ENCODE measurements at regions not wholly inside any gene's neighbourhood (a gene's known extent, or its start where the extent isn't known, plus 50 kb on each side); places are given as distances from the start of the nearest gene placed in this dataset.

GRCh38 chr5:43837996-43838395 lies 235.0 kb downstream of the NNT start:
- no peak overlapping the region for H3K9ac ChIP-seq (ENCODE audit: insufficient read depth, low read depth, low read length)
- 0% methylated on average over 1 of the region's 1 CpG for WGBS (ENCODE audit: low lambda C conversion rate)
- H3K4me1 ChIP-seq (ENCODE audit: insufficient read depth, low read length) = no peaks in the 10 kb centered on the region
- FAIRE-seq (no peak), ATAC-seq (no peak), DNase-seq (ENCODE audit: low spot score) (no peak)
- intact Hi-C loops (cut with micrococcal nuclease; ENCODE audit: unreplicated experiment) = no loop called here
- H3K9me3 ChIP-seq (ENCODE audit: low read length) = no peaks in the 10 kb centered on the region
- no peak overlapping the region for H3K4me2 ChIP-seq (ENCODE audit: low read depth, low read length)
- H3K79me2 ChIP-seq (ENCODE audit: insufficient read depth, low read length) = no peaks in the 10 kb centered on the region
- in situ Hi-C loops (cut with HindIII; ENCODE audit: extremely low pct_ligation_motif_present, low pct_unique_long_range_greater_than_20kb) = no loop called here
- no peak overlapping the region for H3K4me3 ChIP-seq (replicated peaks in 1 of 3; ENCODE audit: insufficient read depth in 1 of 3, low read depth in 2 of 3, low read length in 3 of 3)
- no peaks in the 10 kb centered on the region for H4K20me1 ChIP-seq (ENCODE audit: insufficient read depth, low read length)
- H3K27me3 ChIP-seq (ENCODE audit: control insufficient read depth in 1 of 2, insufficient read depth in 2 of 2, low read length in 2 of 2) = no peaks in the 10 kb centered on the region
- ChIA-PET POLR2A (no interaction called here), CTCF (ENCODE audit: low intra/inter-chr PET ratio, low total read pairs) (no interaction called here)
- no peak overlapping the region for H3K27ac ChIP-seq (ENCODE audit: extremely low read length, insufficient read depth, low read length)
- H3K36me3 ChIP-seq (replicated peaks in 1 of 2; ENCODE audit: control insufficient read depth in 1 of 2, insufficient read depth in 2 of 2, low read length in 2 of 2) = no peaks in the 10 kb centered on the region
- BruUV-seq (replicated peaks) = no TSS peak
- TF ChIP-seq ZNF296 (CRISPR knock-in tag; conservative IDR thresholded peaks at IDR 0.05) = no peak
- TF ChIP-seq ATF7-NPFF (CRISPR knock-in tag; IDR thresholded peaks at IDR 0.05; ENCODE audit: low read depth) = no peak
- H2AFZ ChIP-seq (ENCODE audit: low read length) = no peak overlapping the region

- no peaks in the 10 kb centered on the region for H3K9me3 ChIP-seq (ENCODE audit: low read length)
- ChIA-PET CTCF (ENCODE audit: low intra/inter-chr PET ratio, low total read pairs) (no interaction called here), POLR2A (no interaction called here)
- H3K36me3 ChIP-seq (replicated peaks in 1 of 2; ENCODE audit: control insufficient read depth in 1 of 2, insufficient read depth in 2 of 2, low read length in 2 of 2) = no peaks in the 10 kb centered on the region
- in situ Hi-C loops (cut with HindIII; ENCODE audit: extremely low pct_ligation_motif_present, low pct_unique_long_range_greater_than_20kb) (no loop called here), intact Hi-C loops (cut with micrococcal nuclease; ENCODE audit: unreplicated experiment) (no loop called here)
- DNase-seq (ENCODE audit: low spot score) = no peak
- ATAC-seq = no peak
- no peak overlapping the region for H3K4me2 ChIP-seq (ENCODE audit: low read depth, low read length)
- FAIRE-seq = no peak
- H4K20me1 ChIP-seq (ENCODE audit: insufficient read depth, low read length) = no peaks in the 10 kb centered on the region
- BruUV-seq (replicated peaks) = no TSS peak
- no peaks in the 10 kb centered on the region for H3K4me1 ChIP-seq (ENCODE audit: insufficient read depth, low read length)
- no peaks in the 10 kb centered on the region for H3K79me2 ChIP-seq (ENCODE audit: insufficient read depth, low read length)
- H3K27ac ChIP-seq (ENCODE audit: extremely low read length, insufficient read depth, low read length) = no peak overlapping the region
- H3K9ac ChIP-seq (ENCODE audit: insufficient read depth, low read depth, low read length) = no peak overlapping the region
- WGBS (ENCODE audit: low lambda C conversion rate) = 0% methylated on average over 2 of the region's 2 CpGs
- no peak overlapping the region for H3K4me3 ChIP-seq (replicated peaks in 1 of 3; ENCODE audit: insufficient read depth in 1 of 3, low read depth in 2 of 3, low read length in 3 of 3)
- H3K27me3 ChIP-seq (ENCODE audit: control insufficient read depth in 1 of 2, insufficient read depth in 2 of 2, low read length in 2 of 2) = no peaks in the 10 kb centered on the region
- no peak overlapping the region for H2AFZ ChIP-seq (ENCODE audit: low read length)
- TF ChIP-seq ZNF292 (CRISPR knock-in tag; IDR thresholded peaks at IDR 0.05; ENCODE audit: borderline replicate concordance, low read depth) = no peak
- no peak for TF ChIP-seq YEATS2 (CRISPR knock-in tag; IDR thresholded peaks at IDR 0.05; ENCODE audit: borderline replicate concordance)
- no peak for TF ChIP-seq ZNF616 (CRISPR knock-in tag; IDR thresholded peaks at IDR 0.05; ENCODE audit: low read depth)
- no peak for TF ChIP-seq PAXIP1 (CRISPR knock-in tag; conservative IDR thresholded peaks at IDR 0.05)
- TF ChIP-seq PCBP2 (optimal IDR thresholded peaks at IDR 0.05; ENCODE audit: low read depth, low read length, poor library complexity, severe bottlenecking) = no peak
- TF ChIP-seq HNRNPK (IDR thresholded peaks at IDR 0.05; ENCODE audit: low read depth, low read length, poor library complexity, severe bottlenecking) = no peak
- no peak for TF ChIP-seq ZNF512 (CRISPR knock-in tag; IDR thresholded peaks at IDR 0.05)
- TF ChIP-seq GLMP (CRISPR knock-in tag; IDR thresholded peaks at IDR 0.05; ENCODE audit: borderline replicate concordance) = no peak
- TF ChIP-seq CERS6 (CRISPR knock-in tag; IDR thresholded peaks at IDR 0.05) = no peak
Measured at GRCh38 chr5:43837091-43837490, 234.1 kb downstream of the NNT start.

Measured in HepG2 (cell line).